Astrocyte of the hippocampus (primary cell): ENCODE measurements at regions not wholly inside any gene's neighbourhood (a gene's known extent, or its start where the extent isn't known, plus 50 kb on each side); places are given as distances from the start of the nearest gene placed in this dataset.
A peak's percentile ranks its signal among the peaks of the same experiment; 100 is the strongest.

Source experiments
- DNase-seq: peaks from one replicate; pipeline ENCODE4 v3.0.0; 2011; ENCODE audit warnings: low read depth, low spot score

DNA sequence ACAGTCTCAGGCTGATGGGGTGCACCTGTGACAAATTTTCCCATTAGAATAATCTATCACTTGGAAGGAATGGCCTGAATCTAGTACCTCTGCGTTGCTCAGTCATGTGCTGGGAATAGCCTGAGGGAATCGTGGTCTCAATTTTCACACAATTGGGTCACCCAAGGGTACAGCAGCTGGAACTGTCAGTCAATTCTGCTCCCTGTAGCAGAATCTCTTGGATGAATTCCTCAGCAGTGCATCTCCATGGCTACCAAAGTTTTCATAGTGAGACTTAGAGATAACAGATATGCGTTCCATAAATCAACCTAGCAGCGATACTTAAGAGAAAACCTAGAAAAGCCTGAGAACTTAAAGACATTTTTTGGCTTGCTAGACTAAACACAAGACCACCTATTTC is 288.7 kb upstream of the CTSO start:
- no peak for DNase-seq

DNA sequence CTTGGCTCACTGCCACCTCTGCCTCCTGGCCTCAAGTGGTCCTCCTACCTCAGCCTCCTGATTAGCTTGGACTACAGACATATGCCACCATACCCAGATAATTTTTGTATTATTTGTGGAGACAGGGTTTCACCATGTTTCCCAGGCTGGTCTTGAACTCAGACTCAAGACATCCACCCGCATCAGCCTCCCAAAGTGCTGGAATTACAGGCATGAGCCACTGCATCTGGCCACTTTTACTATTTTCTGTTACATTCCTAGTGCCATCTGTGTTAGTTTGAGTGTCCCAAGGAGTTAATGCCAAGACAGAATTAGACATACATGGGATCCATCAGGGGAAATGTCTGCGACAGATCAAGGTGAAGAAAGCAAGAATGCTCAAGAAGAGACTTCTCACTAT is 288.2 kb upstream of the CTSO start:
- DNase-seq: no peak

DNA sequence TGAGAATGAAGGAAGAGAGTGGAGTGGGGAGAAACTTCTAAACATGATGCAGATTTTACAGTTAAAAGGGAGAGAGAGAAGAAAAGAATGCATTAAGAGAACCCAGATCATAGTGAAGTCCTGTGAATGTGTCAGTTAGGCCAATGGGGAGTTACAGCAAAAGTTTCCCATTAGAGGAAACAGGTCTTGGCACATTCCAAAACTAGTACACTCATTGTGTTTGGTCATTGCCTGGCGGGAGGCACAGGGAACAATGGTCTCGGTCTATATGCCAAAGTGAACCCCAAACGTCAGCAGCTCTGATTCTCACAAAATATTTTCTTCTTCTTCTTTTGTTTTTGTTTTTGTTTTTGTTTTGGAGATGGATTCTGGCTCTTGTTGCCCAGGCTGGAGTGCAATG is 284.5 kb upstream of the CTSO start:
- DNase-seq: no peak

DNA sequence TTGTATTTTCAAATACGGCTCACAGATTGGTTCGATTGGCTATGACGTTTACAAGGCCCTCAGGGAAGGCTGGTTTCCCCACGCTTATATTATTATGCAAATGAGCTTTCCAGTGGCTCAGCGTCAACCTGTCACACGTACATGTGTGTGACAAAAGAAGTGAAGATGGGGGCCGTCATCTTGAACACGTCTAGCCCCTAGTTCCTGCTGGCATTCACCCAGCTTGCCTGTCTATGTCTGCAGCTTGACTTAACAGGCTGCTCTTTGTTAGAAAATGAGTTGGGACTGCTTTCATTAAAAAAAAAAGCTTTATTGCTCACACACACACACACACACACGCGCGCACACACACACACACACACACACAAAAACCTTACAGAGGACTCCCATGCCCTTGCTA is 283.6 kb upstream of the CTSO start:
- peak; percentile 30 for DNase-seq

DNA sequence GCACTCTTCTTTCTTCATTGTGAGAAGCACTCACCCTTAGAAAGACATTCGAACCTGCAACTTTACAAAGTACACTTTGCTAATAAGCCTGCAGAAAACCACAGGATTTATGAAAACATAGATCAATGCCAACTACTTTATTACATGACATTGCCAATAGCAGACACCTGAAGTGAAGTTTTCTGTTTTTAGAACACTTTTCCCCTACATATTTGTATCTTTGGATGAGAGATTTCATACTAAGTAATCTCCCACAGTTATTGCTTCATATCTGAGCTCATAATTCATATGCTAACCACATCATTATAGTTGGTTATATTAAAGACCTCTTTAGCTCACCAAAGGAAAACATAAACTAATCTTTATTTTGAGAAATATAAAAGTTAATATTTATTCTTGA is 276.5 kb upstream of the CTSO start:
- no peak for DNase-seq

DNA sequence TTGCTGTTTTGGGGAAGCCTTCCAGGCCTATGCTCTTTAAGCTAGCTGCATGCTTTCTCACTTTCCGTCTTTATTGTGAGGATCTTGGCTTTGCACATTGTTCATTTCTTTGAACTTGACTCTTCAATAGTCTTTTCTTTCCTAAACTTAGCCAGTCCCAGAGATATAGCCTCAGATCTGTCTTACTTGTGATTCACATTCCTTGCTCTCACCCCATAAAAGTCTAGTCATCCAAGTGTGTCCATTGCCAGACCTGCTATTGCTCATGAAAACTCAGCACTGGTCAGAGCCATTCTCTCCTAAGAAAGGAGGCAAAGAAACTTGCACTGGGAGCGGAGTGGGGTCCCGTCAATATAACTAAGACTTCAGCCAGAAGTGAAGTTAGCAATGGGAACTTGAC is 275.0 kb upstream of the CTSO start:
- DNase-seq: no peak

DNA sequence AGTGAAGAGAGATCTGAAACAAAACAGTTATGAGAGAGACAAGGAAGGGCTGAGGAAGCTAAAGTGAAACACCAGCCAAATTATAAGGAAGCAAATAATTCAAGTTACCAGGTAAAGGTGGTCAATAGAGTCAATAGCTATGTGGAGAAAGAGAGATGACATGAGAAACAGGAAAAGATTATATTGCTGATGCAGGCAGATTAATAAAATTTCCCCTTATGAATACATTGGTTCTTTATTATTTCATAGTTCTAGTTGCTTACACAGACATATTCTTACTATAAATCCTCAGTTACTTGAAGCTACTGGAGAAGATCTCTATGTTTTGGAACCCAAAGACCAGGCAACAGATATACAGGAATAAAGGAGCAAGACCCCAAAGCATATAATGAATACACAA is 273.7 kb upstream of the CTSO start:
- no peak for DNase-seq

DNA sequence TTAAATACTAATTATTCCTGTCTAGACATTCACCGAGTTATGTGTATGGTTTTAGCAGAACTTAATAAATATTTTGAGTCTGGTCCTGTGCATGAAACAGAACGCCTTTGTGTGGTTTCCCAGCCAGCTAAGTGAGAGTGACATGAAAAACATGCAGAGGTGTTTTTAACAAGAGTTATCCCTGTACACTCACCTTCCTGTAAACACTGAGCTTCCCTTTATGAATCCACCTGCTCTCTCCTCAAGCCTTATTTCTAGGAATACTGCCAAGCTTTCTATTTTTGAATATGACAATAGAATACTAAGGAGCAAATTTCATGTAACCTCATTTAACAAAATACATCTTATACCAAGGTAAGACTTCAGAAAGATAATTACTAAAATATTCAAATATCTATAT is 270.3 kb upstream of the CTSO start:
- no peak for DNase-seq

DNA sequence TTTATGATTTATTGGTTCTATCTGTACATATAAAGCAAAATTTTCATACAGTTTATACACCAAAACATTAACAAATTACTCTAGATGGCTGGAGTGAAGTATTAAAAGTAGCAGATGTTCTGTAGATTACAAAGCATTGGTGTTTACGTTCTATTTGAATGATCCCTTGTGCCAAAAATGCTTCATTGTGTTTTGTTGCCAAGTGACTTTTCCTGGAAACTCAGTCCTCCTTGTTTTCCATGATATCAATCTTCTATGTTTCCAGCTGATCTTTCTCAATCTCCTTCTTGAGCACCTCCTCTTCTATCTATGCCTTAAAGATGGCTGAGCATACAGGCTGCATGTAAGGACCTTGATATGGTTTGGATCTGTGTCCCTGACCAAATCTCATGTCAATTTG is 263.6 kb upstream of the CTSO start:
- DNase-seq: no peak

DNA sequence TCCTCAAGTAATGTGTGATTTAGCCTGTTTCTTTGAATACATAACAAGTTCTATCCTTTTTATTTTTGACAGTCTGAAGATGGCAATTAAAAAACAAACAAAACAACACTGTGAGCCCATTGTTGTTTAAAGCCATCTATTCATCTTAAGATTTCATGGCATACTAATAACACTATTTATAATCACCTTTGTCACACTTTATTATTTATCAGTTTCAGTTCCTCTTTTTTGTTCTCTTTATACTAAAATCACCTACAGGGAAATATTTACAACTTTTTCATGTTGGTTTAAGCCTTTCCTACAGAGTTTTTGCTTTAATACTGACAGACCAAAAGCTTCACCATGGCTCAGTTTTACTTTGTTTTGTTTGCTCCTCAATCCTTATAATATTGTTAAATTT is 247.4 kb upstream of the CTSO start:
- no peak for DNase-seq

DNA sequence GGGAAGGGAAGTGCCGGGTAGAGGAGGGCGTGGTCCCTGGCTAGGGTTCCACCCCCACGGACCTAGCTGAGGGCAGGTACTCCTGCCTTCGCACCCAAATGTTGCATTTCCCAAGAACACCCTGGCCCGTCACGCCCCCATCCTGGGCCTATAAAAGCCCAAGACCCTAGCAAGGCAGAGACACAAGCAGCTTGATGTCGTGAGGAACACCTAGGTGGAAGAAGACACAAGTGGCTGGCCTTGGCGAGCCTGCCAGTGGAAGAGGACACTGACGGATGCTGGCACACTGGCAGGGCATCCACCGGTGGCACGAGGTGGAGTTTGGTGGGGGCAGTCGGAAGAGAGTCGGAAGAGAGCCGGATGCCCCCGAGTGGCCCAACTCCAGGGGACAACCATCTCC is 244.8 kb upstream of the CTSO start:
- no peak for DNase-seq

DNA sequence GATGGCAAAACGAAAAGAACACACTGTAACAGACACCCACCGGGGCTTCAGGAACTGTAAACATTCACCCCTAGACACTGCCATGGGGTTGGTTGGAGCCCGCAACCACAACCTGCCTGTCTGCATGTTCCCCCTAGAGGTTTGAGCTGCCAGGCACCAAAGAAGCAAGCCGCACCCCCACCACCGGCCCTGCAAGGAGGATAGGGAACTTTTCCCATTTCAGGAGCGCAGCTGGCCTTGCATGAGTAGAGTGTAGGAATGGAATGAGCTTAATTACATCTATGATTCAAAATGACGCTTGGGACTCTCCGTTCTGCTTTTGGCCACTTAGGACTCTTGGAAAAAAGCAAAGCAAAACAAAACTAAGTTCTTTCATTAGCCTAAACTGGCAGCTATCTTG is 243.6 kb upstream of the CTSO start:
- no peak for DNase-seq

DNA sequence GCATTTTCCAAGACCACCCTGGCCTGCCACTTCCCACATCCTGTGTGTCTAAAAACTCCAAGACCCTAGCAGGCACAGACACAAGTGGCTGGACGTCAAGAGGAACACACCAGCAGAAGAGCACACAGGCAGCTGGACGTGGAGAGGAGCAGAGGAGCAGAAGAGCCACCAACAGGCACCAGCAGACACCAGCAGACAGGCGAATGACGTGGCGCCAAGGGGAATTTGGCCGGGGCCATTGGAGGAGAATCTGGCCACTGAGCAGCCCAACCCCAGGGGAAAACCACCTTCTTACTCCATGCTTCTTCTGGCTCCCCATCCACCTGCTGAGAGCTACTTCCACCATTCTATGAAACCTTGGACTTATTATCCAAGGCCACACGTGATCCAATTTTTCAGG is 243.1 kb upstream of the CTSO start:
- DNase-seq: no peak

DNA sequence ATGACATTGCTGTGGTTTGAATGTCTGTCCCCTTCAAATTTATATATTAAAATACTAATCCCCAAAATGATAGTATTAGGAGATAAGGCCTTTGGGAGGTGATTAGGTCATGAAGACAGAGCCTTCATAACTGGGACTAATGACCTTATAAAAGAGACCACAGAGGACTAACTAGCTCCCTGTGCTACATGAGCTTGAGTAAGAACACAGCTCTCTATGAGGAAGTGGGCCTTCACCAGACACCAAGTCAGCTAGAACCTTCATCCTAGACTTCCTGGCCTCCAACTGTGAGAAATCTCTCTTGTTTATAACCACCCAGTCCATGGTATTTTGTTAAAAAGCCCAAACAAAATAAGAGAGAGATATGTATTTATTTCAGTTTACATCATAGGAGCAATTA is 242.2 kb upstream of the CTSO start:
- no peak for DNase-seq

DNA sequence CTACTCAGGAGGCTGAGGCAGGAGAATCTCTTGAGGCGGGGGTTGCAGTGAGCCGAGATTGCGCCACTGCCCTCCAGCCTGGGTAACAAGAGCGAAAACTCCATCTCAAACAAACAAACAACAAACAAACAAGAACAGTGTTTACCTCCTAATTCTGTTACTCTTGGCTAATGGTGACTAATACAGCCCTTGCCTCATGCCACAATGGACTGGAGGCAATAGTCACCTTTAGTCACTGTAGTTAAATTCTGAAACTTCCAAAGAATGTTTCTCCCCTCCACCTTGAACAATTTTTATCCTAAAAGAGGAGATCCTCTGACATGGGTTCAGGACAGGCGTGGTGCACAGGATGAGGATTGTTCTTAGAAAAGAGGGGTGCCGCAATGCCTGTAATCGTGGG is 241.2 kb upstream of the CTSO start:
- DNase-seq: no peak

DNA sequence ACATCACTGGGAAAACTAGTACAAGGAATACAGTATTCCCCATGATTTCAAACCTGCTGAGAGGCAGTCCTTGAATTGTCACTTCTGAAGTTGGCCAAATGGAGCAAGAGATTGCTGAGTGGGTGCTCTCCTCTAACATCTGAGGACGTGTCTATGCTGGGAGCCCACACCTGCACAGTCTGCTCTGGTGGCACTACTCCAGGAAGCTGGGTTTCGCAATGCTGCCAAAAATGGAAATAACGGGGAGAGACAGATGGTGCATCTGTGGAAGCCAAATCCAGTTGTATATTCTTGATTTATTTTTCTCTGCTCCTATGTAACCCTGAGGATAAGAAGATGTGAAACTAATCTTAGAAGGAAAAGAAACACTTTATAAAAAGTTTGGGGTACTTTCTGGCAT is 240.1 kb upstream of the CTSO start:
- DNase-seq: no peak

DNA sequence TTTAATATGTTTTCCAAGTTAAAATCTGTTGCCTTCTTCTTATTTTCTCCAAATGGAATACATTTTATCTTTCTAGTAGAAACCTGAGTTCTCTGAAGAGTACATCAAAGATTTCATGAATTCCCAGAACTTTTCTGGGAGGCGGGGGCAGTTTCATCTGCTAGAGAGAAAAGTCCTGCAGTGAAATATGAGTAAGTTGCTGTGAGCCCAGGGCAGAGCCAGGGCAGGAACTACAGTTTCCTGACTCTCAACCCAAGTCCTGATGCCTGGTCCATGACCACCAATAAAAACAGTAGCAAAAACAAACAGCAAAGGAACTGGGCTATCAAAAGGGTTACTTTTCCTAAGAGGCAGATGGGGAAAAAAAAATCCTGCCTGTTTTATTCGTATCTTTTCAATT is 239.4 kb upstream of the CTSO start:
- DNase-seq: peak; percentile 26

DNA sequence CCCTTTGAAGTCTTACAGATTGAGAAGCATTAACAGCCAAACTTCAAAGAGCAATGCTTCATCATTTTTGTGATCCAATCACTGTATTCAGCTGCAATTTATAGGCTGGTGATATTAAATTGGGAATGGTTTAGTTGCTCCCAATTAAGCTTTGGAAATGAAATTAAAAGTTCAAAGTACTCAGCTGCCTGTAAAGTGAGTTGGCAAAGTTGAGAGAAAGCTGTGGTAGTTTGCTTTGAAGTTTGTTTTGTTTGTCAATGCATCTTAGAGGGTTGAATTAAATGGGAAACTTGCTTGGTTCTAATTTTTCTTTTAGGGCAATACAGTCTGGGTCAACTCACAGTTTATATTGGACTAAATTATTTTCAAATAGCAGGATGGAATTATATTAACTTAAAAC is 238.4 kb upstream of the CTSO start:
- no peak for DNase-seq

DNA sequence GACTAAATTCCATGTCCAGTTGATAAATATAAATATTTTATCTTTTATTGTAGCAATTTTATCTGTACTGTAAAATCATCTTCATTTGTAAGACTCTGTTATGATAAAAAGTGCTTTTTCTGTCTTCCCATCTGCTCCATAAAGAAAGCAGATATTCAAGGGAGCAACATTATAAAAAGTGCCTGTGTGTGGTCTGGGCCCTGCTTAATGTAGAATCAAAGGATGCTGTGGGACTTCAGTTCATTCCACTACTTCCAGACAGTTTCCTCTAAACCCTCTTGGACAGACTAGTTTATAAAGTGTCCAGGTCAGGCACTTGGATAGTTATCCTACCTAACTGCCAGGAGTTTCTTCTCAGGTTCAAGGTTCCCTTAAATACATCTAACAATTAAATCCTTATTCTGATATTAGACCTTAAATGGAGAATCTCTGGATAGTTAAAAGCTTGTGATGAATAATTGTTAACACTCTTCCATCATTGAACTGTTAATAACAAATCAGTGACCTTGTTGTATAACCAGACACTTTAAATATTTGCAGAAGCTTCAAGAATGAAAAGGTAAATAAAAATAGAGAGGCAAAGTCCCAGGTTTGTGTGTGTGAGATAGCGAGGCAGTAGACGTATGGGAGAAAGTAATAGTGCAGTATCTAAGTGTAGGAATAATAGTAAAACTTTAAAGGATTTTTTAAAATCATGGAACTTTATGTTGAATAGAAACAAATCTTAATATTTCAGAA is 237.5 kb upstream of the CTSO start:
- no peak for DNase-seq

DNA sequence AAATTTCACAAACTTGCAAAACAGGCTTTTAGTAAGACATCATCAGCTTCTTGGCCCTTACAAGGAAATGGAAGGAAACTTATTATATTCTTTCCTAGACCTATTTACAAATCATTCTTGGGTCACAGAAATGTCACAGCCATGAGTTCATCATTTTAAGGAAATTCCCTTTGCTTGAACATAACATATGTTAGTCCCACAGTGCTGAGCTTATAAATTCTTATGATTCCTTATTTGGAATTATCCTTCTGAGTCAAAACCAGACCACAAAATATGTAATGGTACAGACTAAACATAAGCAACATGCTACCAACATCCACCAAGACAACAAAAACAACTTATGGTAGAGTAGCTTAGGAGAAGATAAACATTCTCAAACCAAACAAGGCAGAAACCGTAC is 236.9 kb upstream of the CTSO start:
- DNase-seq: peak; percentile 43

DNA sequence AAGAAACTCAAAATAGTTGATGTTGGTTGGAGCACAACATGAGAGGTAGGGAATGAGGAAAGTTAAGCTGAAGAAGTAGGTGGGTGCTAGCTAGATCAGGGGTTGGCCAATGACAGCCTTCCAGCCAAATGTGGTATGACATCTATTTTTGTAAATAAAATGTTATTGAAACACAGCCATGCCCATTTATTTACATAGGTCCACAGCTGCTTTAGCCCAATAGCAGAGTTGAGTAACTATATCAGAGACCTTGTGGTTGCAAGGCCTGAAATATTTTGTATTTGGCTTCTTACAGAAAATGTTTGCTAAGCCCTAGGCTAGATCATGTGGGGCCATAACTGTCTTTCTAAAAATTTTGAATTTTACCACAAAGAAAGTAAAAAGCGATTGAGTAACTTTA is 234.9 kb upstream of the CTSO start:
- DNase-seq: no peak

DNA sequence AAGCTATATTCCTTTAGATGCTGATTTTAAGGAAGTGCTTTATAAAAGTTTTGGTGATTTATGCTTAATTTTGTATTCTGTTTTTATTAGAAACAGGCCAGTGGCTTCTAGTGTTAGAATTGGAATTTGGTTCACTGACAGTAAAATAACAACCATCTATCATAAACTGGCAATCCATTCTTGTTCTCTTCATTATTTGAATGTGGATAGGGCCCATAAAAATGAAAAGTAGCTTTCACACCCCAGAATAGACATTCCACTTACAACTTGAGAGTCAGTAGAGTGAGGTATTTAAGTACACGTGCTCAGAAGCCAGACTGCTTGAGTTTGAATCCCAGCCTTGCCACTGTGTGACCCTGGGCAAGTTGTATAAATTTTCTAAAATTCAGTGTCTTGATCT is 232.4 kb upstream of the CTSO start:
- DNase-seq: no peak

DNA sequence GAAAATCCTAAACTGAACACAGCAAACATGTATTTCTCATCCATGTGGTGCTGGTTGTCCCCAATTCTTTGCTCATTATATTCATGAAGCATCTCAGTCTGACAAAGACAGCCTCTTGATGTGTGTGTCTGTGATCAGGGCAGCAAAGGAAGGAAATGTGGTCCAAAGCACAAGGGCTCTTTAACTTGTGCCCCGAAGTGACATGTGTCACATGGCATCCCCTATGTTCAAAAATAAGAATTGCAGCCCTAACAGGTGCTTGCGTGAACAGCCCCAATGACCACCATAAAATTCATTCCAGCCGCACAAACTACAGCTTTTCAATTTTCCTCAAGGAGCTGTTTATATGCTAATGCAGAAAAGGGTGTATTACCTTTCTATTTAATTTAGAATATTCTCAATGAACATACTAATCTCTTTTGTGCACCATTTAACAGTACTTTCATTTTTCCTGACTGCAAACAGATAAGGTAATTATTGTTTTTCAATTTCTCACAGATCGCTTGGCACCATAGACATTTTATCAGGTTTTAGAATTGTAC is 231.9 kb upstream of the CTSO start:
- no peak for DNase-seq

DNA sequence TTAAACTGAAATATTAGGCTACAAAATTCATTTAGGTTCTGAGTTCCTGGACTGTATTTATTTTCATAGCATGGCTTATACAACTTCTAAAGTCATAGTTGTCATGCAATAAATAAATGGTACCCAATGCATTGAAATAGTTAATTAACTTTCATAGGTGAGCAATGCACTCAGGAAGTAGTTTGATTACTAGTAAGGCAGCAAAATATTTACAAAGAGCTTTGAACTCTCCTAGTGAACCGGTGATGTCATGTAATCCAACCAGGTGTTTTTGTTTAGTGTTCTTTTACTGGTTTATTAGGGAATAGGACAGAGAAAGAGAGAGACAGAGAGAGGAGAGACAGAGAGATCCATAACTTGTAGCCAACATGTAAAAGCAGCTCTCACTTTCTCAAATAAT is 228.6 kb upstream of the CTSO start:
- no peak for DNase-seq
